ENCODE measurements at regions not wholly inside any gene's neighbourhood (a gene's known extent, or its start where the extent isn't known, plus 50 kb on each side); places are given as distances from the start of the nearest gene placed in this dataset.

GRCh38 chr12:59871779-59872178 is 275.9 kb downstream of the SLC16A7 start:
- TF ChIP-seq EZH2 (IDR thresholded peaks at IDR 0.05; ENCODE audit: insufficient read depth, poor library complexity, severe bottlenecking) (no peak), EZH2phosphoT487 (IDR thresholded peaks at IDR 0.05; ENCODE audit: insufficient read depth, low read depth) (no peak)
